Kidney (tissue), 13 donors: ENCODE measurements at regions not wholly inside any gene's neighbourhood (a gene's known extent, or its start where the extent isn't known, plus 50 kb on each side); places are given as distances from the start of the nearest gene placed in this dataset.

Experiments used
- DNase-seq, 5 donors: peaks; one replicate each; pipeline ENCODE4 v3.0.0-alpha.2; 2013 to 2020
- FAIRE-seq: peaks from 2 replicates; lab custom pipeline; 2012; peaks lifted over from hg19 to GRCh38; lab: Jason Lieb, UNC
- H3K27ac ChIP-seq, 2 donors: one replicate each; pipeline ENCODE4 v1.7.0; 2013; ENCODE audit warnings: low read depth in 2 of 2, low read length in 2 of 2, inconsistent platforms in 1 of 2
- H3K27me3 ChIP-seq: one replicate; pipeline ENCODE4 v1.7.1; 2013; ENCODE audit warnings: low read length, inconsistent platforms; ENCODE audit not compliant: control insufficient read depth, insufficient read depth
- H3K36me3 ChIP-seq, 3 donors: one replicate each; pipeline versions ENCODE4 v1.7.0 to v1.7.1; 2013; ENCODE audit warnings: low read length in 3 of 3, control low read depth in 1 of 3, inconsistent platforms in 1 of 3; ENCODE audit not compliant: insufficient read depth in 3 of 3, control insufficient read depth in 2 of 3
- H3K4me1 ChIP-seq, 3 donors: one replicate each; pipeline versions ENCODE4 v1.7.0 to v1.7.1; 2013; ENCODE audit warnings: low read length in 3 of 3, inconsistent platforms in 1 of 3, low read depth in 1 of 3; ENCODE audit not compliant: control insufficient read depth in 2 of 3, insufficient read depth in 2 of 3
- H3K4me3 ChIP-seq, 3 donors: one replicate each; pipeline versions ENCODE4 v1.7.0 to v1.8.1; 2013; ENCODE audit warnings: low read length in 3 of 3, control low read depth in 1 of 3, inconsistent platforms in 1 of 3
- H3K9ac ChIP-seq, 3 donors: one replicate each; pipeline versions ENCODE4 v1.7.0 to v1.7.1; 2013; ENCODE audit warnings: low read length in 3 of 3, control low read depth in 1 of 3, inconsistent platforms in 1 of 3
- H3K9me3 ChIP-seq, 3 donors: one replicate each; pipeline versions ENCODE4 v1.7.0 to v1.7.1; 2013; ENCODE audit warnings: low read length in 3 of 3, control low read depth in 1 of 3, inconsistent platforms in 1 of 3; ENCODE audit not compliant: control insufficient read depth in 2 of 3, insufficient read depth in 1 of 3
- CTCF ChIP-seq: IDR thresholded peaks from 3 replicates; pipeline ENCODE4 v1.5.1; 2012; ENCODE audit warnings: mild to moderate bottlenecking, moderate library complexity, borderline replicate concordance; ENCODE audit not compliant: insufficient read depth; ENCODE audit errors: extremely low read depth
- intact Hi-C: fragments of 100-400 bp; cut with DNase I; formaldehyde crosslinking; loops from one replicate; pipeline ENCODE4 v1.11.1; 2022
- donor health status: control.
- donor health status: control.
- donor health status: control.
- donor health status: control.
- donor health status: control.
- donor health status: DM: yes; HTN: yes; CAD: no.
- donor health status: Normal renal cell carcinoma (clear cell type).

GRCh38 chr2:53438100-53438499 lies 329.5 kb upstream of the CHAC2 start:
- no peak for FAIRE-seq
- intact Hi-C loops: no loop called here
- no peaks in the 10 kb centered on the region for H3K36me3 ChIP-seq
- DNase-seq: no peak
- no peaks in the 10 kb centered on the region for H3K27me3 ChIP-seq
- H3K9me3 ChIP-seq: no peaks in the 10 kb centered on the region
- no peak overlapping the region for H3K4me3 ChIP-seq
- H3K9ac ChIP-seq: no peak overlapping the region
- TF ChIP-seq CTCF: no peak
- no peak overlapping the region for H3K27ac ChIP-seq
- no peaks in the 10 kb centered on the region for H3K4me1 ChIP-seq

GRCh38 chr2:53437371-53437770 lies 330.2 kb upstream of the CHAC2 start:
- intact Hi-C loops: no loop called here
- DNase-seq: no peak
- no peaks in the 10 kb centered on the region for H3K9me3 ChIP-seq
- no peaks in the 10 kb centered on the region for H3K36me3 ChIP-seq
- no peak overlapping the region for H3K27ac ChIP-seq
- FAIRE-seq: no peak
- TF ChIP-seq CTCF: no peak
- no peak overlapping the region for H3K9ac ChIP-seq
- no peak overlapping the region for H3K4me3 ChIP-seq
- H3K4me1 ChIP-seq: no peaks in the 10 kb centered on the region
- no peaks in the 10 kb centered on the region for H3K27me3 ChIP-seq

GRCh38 chr2:53436882-53437281 lies 330.7 kb upstream of the CHAC2 start:
- FAIRE-seq (no peak), DNase-seq (no peak)
- no peaks in the 10 kb centered on the region for H3K36me3 ChIP-seq
- H3K27me3 ChIP-seq: no peaks in the 10 kb centered on the region
- H3K9ac ChIP-seq: no peak overlapping the region
- H3K9me3 ChIP-seq: no peaks in the 10 kb centered on the region
- intact Hi-C loops: no loop called here
- no peak overlapping the region for H3K27ac ChIP-seq
- no peaks in the 10 kb centered on the region for H3K4me1 ChIP-seq
- H3K4me3 ChIP-seq: no peak overlapping the region
- no peak for TF ChIP-seq CTCF

- no peaks in the 10 kb centered on the region for H3K36me3 ChIP-seq
- no peak overlapping the region for H3K9ac ChIP-seq
- H3K4me3 ChIP-seq: no peak overlapping the region
- FAIRE-seq (no peak), DNase-seq (no peak)
- H3K27me3 ChIP-seq: no peaks in the 10 kb centered on the region
- H3K4me1 ChIP-seq: no peaks in the 10 kb centered on the region
- no peak for TF ChIP-seq CTCF
- H3K9me3 ChIP-seq: no peaks in the 10 kb centered on the region
- no peak overlapping the region for H3K27ac ChIP-seq
- intact Hi-C loops: no loop called here
These were observed 332.0 kb upstream of the CHAC2 start for GRCh38 chr2:53435610-53436009.
